IPS-20b (cell line): ENCODE measurements at regions not wholly inside any gene's neighbourhood (a gene's known extent, or its start where the extent isn't known, plus 50 kb on each side); places are given as distances from the start of the nearest gene placed in this dataset.
"Not testable (repeated sequence)": the region's sequence is repeated elsewhere in the genome, so short reads cannot be mapped to it uniquely, and the experiment has no call there.

Source experiments
- H3K27ac ChIP-seq: one replicate; pipeline ENCODE4 v1.5.1; 2013; ENCODE audit warnings: low read length
- H3K27me3 ChIP-seq: 2 replicates; pipeline ENCODE4 v1.6.1; 2013; ENCODE audit warnings: mild to moderate bottlenecking, low read length, inconsistent platforms; ENCODE audit not compliant: insufficient read depth
- H3K36me3 ChIP-seq: 2 replicates; pipeline ENCODE4 v1.6.1; 2013; ENCODE audit warnings: low read depth, mild to moderate bottlenecking, inconsistent platforms, low read length, moderate library complexity; ENCODE audit not compliant: insufficient read depth
- H3K4me1 ChIP-seq: 2 replicates; pipeline ENCODE4 v1.6.1; 2013; ENCODE audit warnings: mild to moderate bottlenecking, control low read depth, inconsistent platforms, low read length, moderate library complexity; ENCODE audit not compliant: insufficient read depth
- H3K4me3 ChIP-seq: 2 replicates; pipeline ENCODE4 v1.5.1; 2013; ENCODE audit warnings: mild to moderate bottlenecking, low read length, inconsistent platforms
- H3K9ac ChIP-seq: 2 replicates; pipeline ENCODE4 v1.6.1; 2013; ENCODE audit warnings: low read depth, mild to moderate bottlenecking, inconsistent platforms, low read length, moderate library complexity
- H3K9me3 ChIP-seq: 2 replicates; pipeline ENCODE4 v1.6.1; 2013; ENCODE audit warnings: mild to moderate bottlenecking, low read depth, low read length, inconsistent platforms; ENCODE audit not compliant: insufficient read depth

- Histone ChIP-seq H3K27ac (no peak overlapping the region), H3K27me3 (no peaks in the 10 kb centered on the region), H3K4me1 (no peaks in the 10 kb centered on the region), H3K9me3 (no peaks in the 10 kb centered on the region), H3K9ac (no peak overlapping the region), H3K36me3 (no peaks in the 10 kb centered on the region), H3K4me3 (no peak overlapping the region)
Measured at GRCh38 chr16:9607515-9608230, 516.2 kb downstream of the HAPSTR1 start.

DNA sequence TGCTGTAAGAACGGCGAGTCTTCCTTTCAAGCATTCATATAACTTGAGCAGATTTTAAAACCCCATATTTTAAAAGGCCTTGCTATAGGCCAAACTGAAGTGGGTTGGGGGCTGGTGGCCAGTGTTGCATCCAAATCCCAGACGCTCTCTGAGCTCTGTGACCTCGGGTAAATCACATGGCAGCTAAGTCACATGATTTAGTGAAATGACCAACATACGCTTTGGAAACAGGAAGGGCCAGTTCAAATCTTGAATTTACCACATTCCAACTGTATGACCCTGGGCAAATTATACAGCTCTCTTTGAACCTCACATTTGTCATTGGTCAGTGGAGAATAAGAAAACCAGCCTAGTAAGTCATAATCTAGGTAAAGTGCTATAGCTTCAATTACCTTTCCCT, 519.3 kb downstream of the HAPSTR1 start:
- no peak overlapping the region for H3K4me3 ChIP-seq
- no peaks in the 10 kb centered on the region for H3K4me1 ChIP-seq
- H3K9me3 ChIP-seq = no peaks in the 10 kb centered on the region
- H3K9ac ChIP-seq = no peak overlapping the region
- H3K27ac ChIP-seq = no peak overlapping the region
- H3K36me3 ChIP-seq = no peaks in the 10 kb centered on the region
- no peaks in the 10 kb centered on the region for H3K27me3 ChIP-seq

DNA sequence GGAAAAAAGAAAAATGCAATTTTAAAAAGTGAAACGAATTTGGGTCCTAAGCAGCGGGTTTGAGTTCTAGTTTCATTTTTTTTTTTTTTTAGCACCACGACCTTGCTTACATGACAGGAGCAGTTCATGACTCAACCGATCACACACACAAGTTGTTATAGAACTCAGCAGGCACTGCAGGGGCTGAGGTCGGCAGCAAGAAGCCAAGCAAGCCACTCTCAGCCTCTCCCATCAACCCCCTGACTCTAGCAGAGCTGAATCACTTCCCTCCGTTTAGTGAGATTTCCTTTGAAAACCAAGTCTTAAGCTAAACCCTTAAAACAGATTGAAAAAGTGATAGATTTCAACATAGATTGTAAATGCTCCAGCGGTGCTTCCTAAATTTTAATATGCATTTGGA, 520.8 kb downstream of the HAPSTR1 start:
- H3K36me3 ChIP-seq = no peaks in the 10 kb centered on the region
- no peak overlapping the region for H3K4me3 ChIP-seq
- H3K4me1 ChIP-seq = no peaks in the 10 kb centered on the region
- no peaks in the 10 kb centered on the region for H3K27me3 ChIP-seq
- no peaks in the 10 kb centered on the region for H3K9me3 ChIP-seq
- H3K27ac ChIP-seq = no peak overlapping the region
- no peak overlapping the region for H3K9ac ChIP-seq

GRCh38 chr16:9614389-9614788, 522.9 kb downstream of the HAPSTR1 start:
- H3K36me3 ChIP-seq = no peaks in the 10 kb centered on the region
- no peaks in the 10 kb centered on the region for H3K4me1 ChIP-seq
- H3K27me3 ChIP-seq = no peaks in the 10 kb centered on the region
- no peaks in the 10 kb centered on the region; the same call in 1 of the 2 replicates for H3K9me3 ChIP-seq
- H3K27ac ChIP-seq = no peak overlapping the region
- H3K9ac ChIP-seq = no peak overlapping the region
- H3K4me3 ChIP-seq = no peak overlapping the region

DNA sequence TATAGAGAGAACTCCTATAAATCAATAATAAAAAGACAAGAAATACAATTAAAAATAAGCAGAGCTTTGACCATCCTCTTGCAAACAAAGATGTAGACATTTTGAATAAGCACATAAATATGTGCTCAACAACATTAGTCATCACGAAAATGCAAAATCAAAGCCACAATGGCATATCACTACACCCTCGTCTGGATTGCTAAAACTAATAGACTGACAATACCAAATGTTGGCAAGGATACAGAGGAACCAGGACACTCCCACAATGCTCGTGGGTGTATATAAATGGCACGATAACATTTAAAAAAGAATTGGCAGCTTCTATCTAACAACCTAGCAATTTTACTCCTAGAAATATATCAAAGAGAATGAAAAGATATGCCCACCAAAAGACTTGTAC, 530.8 kb downstream of the HAPSTR1 start:
- no peak overlapping the region for H3K4me3 ChIP-seq
- H3K36me3 ChIP-seq = no peaks in the 10 kb centered on the region
- H3K27me3 ChIP-seq = no peaks in the 10 kb centered on the region
- H3K27ac ChIP-seq = no peak overlapping the region
- H3K4me1 ChIP-seq = no peaks in the 10 kb centered on the region
- H3K9me3 ChIP-seq = peaks cover 9% of the 10 kb centered on the region
- no peak overlapping the region for H3K9ac ChIP-seq

GRCh38 chr16:9625122-9625521, 533.7 kb downstream of the HAPSTR1 start:
- Histone ChIP-seq H3K27ac (no peak overlapping the region), H3K9me3 (peaks cover 4% of the 10 kb centered on the region), H3K9ac (no peak overlapping the region), H3K27me3 (no peaks in the 10 kb centered on the region), H3K4me3 (no peak overlapping the region), H3K4me1 (no peaks in the 10 kb centered on the region), H3K36me3 (no peaks in the 10 kb centered on the region)

GRCh38 chr16:9627427-9627826, 536.0 kb downstream of the HAPSTR1 start:
- Histone ChIP-seq H3K4me3 (no peak overlapping the region), H3K27ac (no peak overlapping the region), H3K9ac (no peak overlapping the region)

GRCh38 chr16:9630119-9630518, 538.7 kb downstream of the HAPSTR1 start:
- H3K27me3 ChIP-seq = no peaks in the 10 kb centered on the region
- no peak overlapping the region for H3K4me3 ChIP-seq
- H3K27ac ChIP-seq = no peak overlapping the region
- no peak overlapping the region for H3K9ac ChIP-seq
- no peaks in the 10 kb centered on the region for H3K4me1 ChIP-seq
- no peaks in the 10 kb centered on the region for H3K36me3 ChIP-seq
- H3K9me3 ChIP-seq = peaks cover 16% of the 10 kb centered on the region

More at GRCh38 chr16:9627427-9627826, 536.0 kb downstream of the HAPSTR1 start:
- Histone ChIP-seq H3K27me3 (no peaks in the 10 kb centered on the region), H3K4me1 (no peaks in the 10 kb centered on the region), H3K36me3 (no peaks in the 10 kb centered on the region), H3K9me3 (peaks cover 2% of the 10 kb centered on the region; the same call in 1 of the 2 replicates)

DNA sequence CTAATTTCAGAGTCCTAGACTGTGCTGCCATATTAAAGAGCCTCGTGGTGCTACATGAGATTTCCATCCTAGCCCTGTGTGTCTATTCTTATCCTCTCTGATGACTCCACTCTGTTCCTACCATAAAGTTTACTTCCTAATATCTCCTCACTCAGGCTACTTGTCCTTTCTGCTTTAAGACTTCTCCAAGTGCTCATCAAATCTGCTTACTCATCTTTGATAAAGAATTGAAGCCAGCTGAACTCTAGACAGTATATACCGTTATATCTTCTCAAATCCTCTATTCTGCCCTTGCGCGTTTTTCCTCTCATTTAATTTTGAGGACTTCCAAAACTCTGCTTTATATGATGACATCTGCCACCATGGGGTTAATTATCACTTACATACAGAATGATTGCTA, 539.5 kb downstream of the HAPSTR1 start:
- H3K36me3 ChIP-seq = no peaks in the 10 kb centered on the region
- H3K9ac ChIP-seq = no peak overlapping the region
- H3K4me3 ChIP-seq = no peak overlapping the region
- H3K27me3 ChIP-seq = no peaks in the 10 kb centered on the region
- H3K27ac ChIP-seq = no peak overlapping the region
- peaks cover 16% of the 10 kb centered on the region for H3K9me3 ChIP-seq
- H3K4me1 ChIP-seq = no peaks in the 10 kb centered on the region

- no peak overlapping the region for H3K9ac ChIP-seq
- peaks cover 16% of the 10 kb centered on the region for H3K9me3 ChIP-seq
- no peaks in the 10 kb centered on the region for H3K27me3 ChIP-seq
- H3K4me3 ChIP-seq = no peak overlapping the region
- H3K27ac ChIP-seq = no peak overlapping the region
- no peaks in the 10 kb centered on the region for H3K36me3 ChIP-seq
- no peaks in the 10 kb centered on the region for H3K4me1 ChIP-seq
Measured at GRCh38 chr16:9633844-9634243, 542.4 kb downstream of the HAPSTR1 start.

DNA sequence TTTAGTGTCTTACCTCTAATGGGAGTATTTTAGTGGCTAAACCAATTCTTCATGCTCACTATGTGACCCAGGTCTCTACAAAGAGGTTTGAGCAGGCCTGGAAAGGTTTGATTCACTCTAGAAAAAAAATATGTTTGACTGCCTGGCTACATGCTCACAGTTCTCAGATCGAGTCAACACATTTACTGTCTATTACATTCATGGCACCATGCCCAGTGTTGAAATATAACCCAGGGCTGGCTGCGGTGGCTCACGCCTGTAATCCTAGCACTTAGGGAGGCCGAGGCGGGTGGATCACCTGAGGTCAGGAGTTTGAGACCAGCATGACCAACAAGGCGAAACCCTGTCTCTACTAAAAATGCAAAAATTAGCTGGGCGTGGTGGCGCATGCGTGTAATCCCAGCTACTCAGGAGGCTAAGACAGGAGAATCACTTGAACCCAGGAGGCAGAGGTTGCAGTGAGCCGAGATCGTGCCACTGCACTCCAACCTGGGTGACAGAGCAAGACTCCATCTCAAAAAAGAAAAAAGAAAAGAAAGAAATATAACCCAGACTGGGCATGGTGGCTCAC, 543.8 kb downstream of the HAPSTR1 start:
- not testable (repeated sequence) for H3K27me3 ChIP-seq, H3K9ac ChIP-seq, H3K27ac ChIP-seq, H3K4me3 ChIP-seq, H3K36me3 ChIP-seq, H3K4me1 ChIP-seq
- H3K9me3 ChIP-seq = peaks cover 16% of the 10 kb centered on the region

- Histone ChIP-seq H3K9me3 (no peaks in the 10 kb centered on the region), H3K4me3 (no peak overlapping the region), H3K9ac (no peak overlapping the region), H3K36me3 (no peaks in the 10 kb centered on the region), H3K4me1 (no peaks in the 10 kb centered on the region), H3K27me3 (no peaks in the 10 kb centered on the region), H3K27ac (no peak overlapping the region)
Measured at GRCh38 chr16:9644258-9644657, 538.0 kb downstream of the GRIN2A start.
